HUDEP-2 (cell line): ENCODE measurements at regions not wholly inside any gene's neighbourhood (a gene's known extent, or its start where the extent isn't known, plus 50 kb on each side); places are given as distances from the start of the nearest gene placed in this dataset.

Source experiments
- DNase-seq, 76 experiments: peaks; one replicate each; lab custom pipeline; 2025; ENCODE audit not compliant: unreplicated experiment in 76 of 76; lab: John Stamatoyannopoulos, UW

- no peak for DNase-seq
Measured at GRCh38 chr3:165283328-165283727, 87.1 kb upstream of the SLITRK3 start.

- no peak for DNase-seq
Measured at GRCh38 chr3:165279471-165279870, 83.3 kb upstream of the SLITRK3 start.

GRCh38 chr3:165273411-165273810 is 77.2 kb upstream of the SLITRK3 start:
- no peak for DNase-seq

- DNase-seq, result peak in 1 of 76 experiments; percentile 14
Measured at GRCh38 chr3:165259541-165260193, 63.5 kb upstream of the SLITRK3 start.

GRCh38 chr3:165256554-165257065 is 60.4 kb upstream of the SLITRK3 start:
- DNase-seq, result no peak

- peak in 3 of 76 experiments; percentile 2 to 36 (median 14) for DNase-seq
Measured at GRCh38 chr3:165254812-165255211, 58.6 kb upstream of the SLITRK3 start.
